WI38 (cell line): ENCODE measurements at regions not wholly inside any gene's neighbourhood (a gene's known extent, or its start where the extent isn't known, plus 50 kb on each side); places are given as distances from the start of the nearest gene placed in this dataset.
A peak's percentile ranks its signal among the peaks of the same experiment; 100 is the strongest.

Experiments
- H3K4me3 ChIP-seq: 2 replicates; pipeline ENCODE4 v1.5.1; 2011; ENCODE audit warnings: low read depth, mild to moderate bottlenecking, control low read depth, low read length
- CTCF ChIP-seq: IDR thresholded peaks from 2 replicates; pipeline ENCODE4 v1.5.1; 2012; ENCODE audit warnings: low read depth, mild to moderate bottlenecking, control low read depth, low read length

- no peak overlapping the region for H3K4me3 ChIP-seq
- TF ChIP-seq CTCF: no peak
Observed at GRCh38 chr2:24411488-24412151, 51.3 kb upstream of the ITSN2 start.

- TF ChIP-seq CTCF: no peak
- H3K4me3 ChIP-seq: no peak overlapping the region
Observed at GRCh38 chr2:24410976-24411375, 50.6 kb upstream of the ITSN2 start.

GRCh38 chr2:24409700-24410556 lies 49.6 kb upstream of the ITSN2 start:
- H3K4me3 ChIP-seq: no peak overlapping the region
- TF ChIP-seq CTCF: peak; percentile 71
